ENCODE measurements at regions not wholly inside any gene's neighbourhood (a gene's known extent, or its start where the extent isn't known, plus 50 kb on each side); places are given as distances from the start of the nearest gene placed in this dataset.

GRCh38 chr10:109215291-109216075 is 707.8 kb downstream of the XPNPEP1 start:
- TF ChIP-seq CTCF (IDR thresholded peaks at IDR 0.05): no peak

- TF ChIP-seq CTCF (IDR thresholded peaks at IDR 0.05): no peak
Observed at GRCh38 chr10:109207361-109207760, 716.0 kb downstream of the XPNPEP1 start.

- no peak for TF ChIP-seq CTCF (IDR thresholded peaks at IDR 0.05)
Observed at GRCh38 chr10:109205929-109206585, 717.3 kb downstream of the XPNPEP1 start.

- no peak for TF ChIP-seq CTCF (IDR thresholded peaks at IDR 0.05)
Observed at GRCh38 chr10:109203646-109204353, 719.5 kb downstream of the XPNPEP1 start.

- TF ChIP-seq CTCF (IDR thresholded peaks at IDR 0.05): no peak
Observed at GRCh38 chr10:109202111-109202510, 721.2 kb downstream of the XPNPEP1 start.

- TF ChIP-seq CTCF (IDR thresholded peaks at IDR 0.05): no peak
Observed at GRCh38 chr10:109200646-109201045, 722.7 kb downstream of the XPNPEP1 start.

GRCh38 chr10:109191823-109192222 is 731.5 kb downstream of the XPNPEP1 start:
- no peak for TF ChIP-seq CTCF (IDR thresholded peaks at IDR 0.05)
